GM21367 (cell line): ENCODE measurements at regions not wholly inside any gene's neighbourhood (a gene's known extent, or its start where the extent isn't known, plus 50 kb on each side); places are given as distances from the start of the nearest gene placed in this dataset.
"Not testable (repeated sequence)": the region's sequence is repeated elsewhere in the genome, so short reads cannot be mapped to it uniquely, and the experiment has no call there.

ENCODE experiments used
- ATAC-seq: cut with Tn5 transposase; IDR thresholded peaks from one replicate; pipeline ENCODE4 v1.9.1; 2021; ENCODE audit not compliant: unreplicated experiment

GRCh38 chr4:82248903-82249632, 124.7 kb downstream of the HNRNPD start:
- ATAC-seq: no peak

GRCh38 chr4:82247629-82248028, 126.2 kb downstream of the HNRNPD start:
- ATAC-seq: no peak

GRCh38 chr4:82247171-82247570, 126.6 kb downstream of the HNRNPD start:
- no peak for ATAC-seq

- ATAC-seq: no peak
Measured at GRCh38 chr4:82241534-82241933, 132.3 kb downstream of the HNRNPD start.

GRCh38 chr4:82240410-82240809, 133.4 kb downstream of the HNRNPD start:
- no peak for ATAC-seq

GRCh38 chr4:82237142-82237541, 136.6 kb downstream of the HNRNPD start:
- ATAC-seq: not testable (repeated sequence)

GRCh38 chr4:82235346-82235745, 138.4 kb downstream of the HNRNPD start:
- ATAC-seq: no peak

GRCh38 chr4:82232891-82233290, 140.9 kb downstream of the HNRNPD start:
- ATAC-seq: no peak

- no peak for ATAC-seq
Measured at GRCh38 chr4:82231806-82232205, 142.0 kb downstream of the HNRNPD start.

GRCh38 chr4:82230306-82230705, 143.5 kb downstream of the HNRNPD start:
- ATAC-seq: no peak

GRCh38 chr4:82225030-82225429, 148.8 kb downstream of the HNRNPD start:
- ATAC-seq: no peak

GRCh38 chr4:82223715-82224114, 150.1 kb downstream of the HNRNPD start:
- no peak for ATAC-seq

GRCh38 chr4:82219346-82219745, 154.4 kb downstream of the HNRNPD start:
- no peak for ATAC-seq

- ATAC-seq: no peak
Measured at GRCh38 chr4:82217986-82218715, 155.6 kb downstream of the HNRNPD start.

GRCh38 chr4:82216219-82216618, 157.6 kb downstream of the HNRNPD start:
- no peak for ATAC-seq

- no peak for ATAC-seq
Measured at GRCh38 chr4:82215800-82216199, 158.0 kb downstream of the HNRNPD start.

GRCh38 chr4:82215039-82215438, 158.8 kb downstream of the HNRNPD start:
- ATAC-seq: no peak

GRCh38 chr4:82213485-82214417, 160.0 kb downstream of the HNRNPD start:
- ATAC-seq: no peak

GRCh38 chr4:82201805-82202641, 171.8 kb downstream of the HNRNPD start:
- ATAC-seq: no peak

- ATAC-seq: no peak
Measured at GRCh38 chr4:82201303-82201702, 172.5 kb downstream of the HNRNPD start.

- ATAC-seq: no peak
Measured at GRCh38 chr4:82200046-82200445, 173.7 kb downstream of the HNRNPD start.
